ENCODE measurements at regions not wholly inside any gene's neighbourhood (a gene's known extent, or its start where the extent isn't known, plus 50 kb on each side); places are given as distances from the start of the nearest gene placed in this dataset.

DNA sequence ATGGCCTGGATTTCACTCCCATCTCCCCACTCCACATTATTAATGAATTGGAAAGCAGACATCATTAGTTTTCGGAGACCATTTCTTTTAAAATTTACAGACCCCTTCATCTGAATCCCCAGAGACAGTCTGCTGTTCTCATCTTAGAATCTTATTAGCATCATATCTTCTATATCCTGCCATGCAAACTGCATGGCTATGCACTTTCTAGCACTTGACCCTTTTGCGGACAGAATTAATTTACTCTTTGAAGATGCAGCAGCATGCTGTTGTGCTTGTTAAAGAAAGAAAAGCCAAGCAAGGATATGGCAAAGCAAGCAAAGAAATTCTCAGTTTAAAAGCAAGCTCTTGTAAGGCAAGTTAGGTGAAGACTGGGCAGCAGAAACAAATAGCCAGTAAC is 201.2 kb upstream of the PMFBP1 start:
- TF ChIP-seq TRIM24 (IDR thresholded peaks at IDR 0.05) (no peak), ELF1 (tag; IDR thresholded peaks at IDR 0.05) (no peak), TEAD4 (IDR thresholded peaks at IDR 0.05; ENCODE audit: low read length) (no peak), TEAD4 (CRISPR knock-in tag; IDR thresholded peaks at IDR 0.05; ENCODE audit: borderline replicate concordance) (no peak), CSDE1 (IDR thresholded peaks at IDR 0.05) (no peak), RFX5 (IDR thresholded peaks at IDR 0.05; ENCODE audit: low read depth, low read length) (no peak), KAT7 (CRISPR knock-in tag; IDR thresholded peaks at IDR 0.05; ENCODE audit: borderline replicate concordance) (no peak), SRF (CRISPR knock-in tag; IDR thresholded peaks at IDR 0.05) (no peak), BRF1 (IDR thresholded peaks at IDR 0.05; ENCODE audit: borderline replicate concordance, extremely low read depth, insufficient read length) (no peak), PHF8 (IDR thresholded peaks at IDR 0.05; ENCODE audit: borderline replicate concordance, low read length) (no peak), FOSL1 (tag; conservative IDR thresholded peaks at IDR 0.05) (no peak), DDX20 (tag; IDR thresholded peaks at IDR 0.05; ENCODE audit: low read depth) (no peak)

Measured in K562 (cell line).